ENCODE measurements at regions not wholly inside any gene's neighbourhood (a gene's known extent, or its start where the extent isn't known, plus 50 kb on each side); places are given as distances from the start of the nearest gene placed in this dataset.

- Histone ChIP-seq H3K4me2 (no peak overlapping the region), H3K9me2 (ENCODE audit: insufficient read depth) (0 out of 2 replicates have a peak, but pooled peaks cover 3% of the 10 kb centered on the region), H3K4me1 (ENCODE audit: insufficient read depth) (no peaks in the 10 kb centered on the region), H3K27ac (ENCODE audit: low read depth) (no peak overlapping the region), H3K36me3 (ENCODE audit: insufficient read depth) (no peaks in the 10 kb centered on the region), H4K20me1 (replicated peaks; ENCODE audit: insufficient read depth) (no peaks in the 10 kb centered on the region), H3K27me3 (ENCODE audit: insufficient read depth) (no peaks in the 10 kb centered on the region), H3K4me3 (no peak overlapping the region), H2AFZ (no peak overlapping the region), H3K79me2 (replicated peaks; ENCODE audit: insufficient read depth) (no peaks in the 10 kb centered on the region), H3F3A (replicated peaks; ENCODE audit: low read depth) (no peaks in the 10 kb centered on the region)
- Mint-ChIP-seq H3K4me1 (peaks cover 6% of the 10 kb centered on the region), H3K4me3 (no peak overlapping the region), H3K27me3 (ENCODE audit: insufficient read depth, low read depth, poor library complexity) (peaks cover 8% of the 10 kb centered on the region), H3K9me3 (peaks cover 7% of the 10 kb centered on the region; the same call in 1 of the 3 replicates), H3K27ac (no peak overlapping the region), H3K36me3 (ENCODE audit: low read depth) (no peaks in the 10 kb centered on the region)
- ATAC-seq (no peak), DNase-seq (ENCODE audit: low spot score) (no peak)
- no peak for TF ChIP-seq REST (IDR thresholded peaks at IDR 0.05; ENCODE audit: unreplicated experiment)
- no peak for TF ChIP-seq EZH2 (IDR thresholded peaks at IDR 0.05; ENCODE audit: low read depth, unreplicated experiment)
- TF ChIP-seq STAT1 (IDR thresholded peaks at IDR 0.05; ENCODE audit: unreplicated experiment) = no peak
- TF ChIP-seq ZNF331 (CRISPR knock-in tag; IDR thresholded peaks at IDR 0.05; ENCODE audit: low read depth) = no peak
- no peak for TF ChIP-seq CREB1 (CRISPR knock-in tag; IDR thresholded peaks at IDR 0.05; ENCODE audit: low read depth)
- no peak for TF ChIP-seq NANOG (IDR thresholded peaks at IDR 0.05; ENCODE audit: borderline replicate concordance)
- TF ChIP-seq POLR2AphosphoS5 (IDR thresholded peaks at IDR 0.05; ENCODE audit: low read depth) = no peak
- TF ChIP-seq, protein P1, sequence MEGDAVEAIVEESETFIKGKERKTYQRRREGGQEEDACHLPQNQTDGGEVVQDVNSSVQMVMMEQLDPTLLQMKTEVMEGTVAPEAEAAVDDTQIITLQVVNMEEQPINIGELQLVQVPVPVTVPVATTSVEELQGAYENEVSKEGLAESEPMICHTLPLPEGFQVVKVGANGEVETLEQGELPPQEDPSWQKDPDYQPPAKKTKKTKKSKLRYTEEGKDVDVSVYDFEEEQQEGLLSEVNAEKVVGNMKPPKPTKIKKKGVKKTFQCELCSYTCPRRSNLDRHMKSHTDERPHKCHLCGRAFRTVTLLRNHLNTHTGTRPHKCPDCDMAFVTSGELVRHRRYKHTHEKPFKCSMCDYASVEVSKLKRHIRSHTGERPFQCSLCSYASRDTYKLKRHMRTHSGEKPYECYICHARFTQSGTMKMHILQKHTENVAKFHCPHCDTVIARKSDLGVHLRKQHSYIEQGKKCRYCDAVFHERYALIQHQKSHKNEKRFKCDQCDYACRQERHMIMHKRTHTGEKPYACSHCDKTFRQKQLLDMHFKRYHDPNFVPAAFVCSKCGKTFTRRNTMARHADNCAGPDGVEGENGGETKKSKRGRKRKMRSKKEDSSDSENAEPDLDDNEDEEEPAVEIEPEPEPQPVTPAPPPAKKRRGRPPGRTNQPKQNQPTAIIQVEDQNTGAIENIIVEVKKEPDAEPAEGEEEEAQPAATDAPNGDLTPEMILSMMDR (conservative IDR thresholded peaks at IDR 0.05; ENCODE audit: low read depth in 2 of 2) = no peak
- no peak for TF ChIP-seq ZNF462 (CRISPR knock-in tag; IDR thresholded peaks at IDR 0.05)
- TF ChIP-seq, protein P2, sequence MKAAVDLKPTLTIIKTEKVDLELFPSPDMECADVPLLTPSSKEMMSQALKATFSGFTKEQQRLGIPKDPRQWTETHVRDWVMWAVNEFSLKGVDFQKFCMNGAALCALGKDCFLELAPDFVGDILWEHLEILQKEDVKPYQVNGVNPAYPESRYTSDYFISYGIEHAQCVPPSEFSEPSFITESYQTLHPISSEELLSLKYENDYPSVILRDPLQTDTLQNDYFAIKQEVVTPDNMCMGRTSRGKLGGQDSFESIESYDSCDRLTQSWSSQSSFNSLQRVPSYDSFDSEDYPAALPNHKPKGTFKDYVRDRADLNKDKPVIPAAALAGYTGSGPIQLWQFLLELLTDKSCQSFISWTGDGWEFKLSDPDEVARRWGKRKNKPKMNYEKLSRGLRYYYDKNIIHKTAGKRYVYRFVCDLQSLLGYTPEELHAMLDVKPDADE (IDR thresholded peaks at IDR 0.05) = no peak
Measured at GRCh38 chr16:79393564-79393963, 207.0 kb downstream of the MAF start.
